HFFc6 (cell line): ENCODE measurements at regions not wholly inside any gene's neighbourhood (a gene's known extent, or its start where the extent isn't known, plus 50 kb on each side); places are given as distances from the start of the nearest gene placed in this dataset.

Source experiments
- DNase-seq: peaks from one replicate; pipeline ENCODE4 v3.0.0-alpha.2; 2018
- H3K27ac Mint-ChIP-seq: 2 replicates; pipeline ENCODE4 v1.8.0; 2020; ENCODE audit warnings: mild to moderate bottlenecking, mixed read lengths
- H3K27me3 Mint-ChIP-seq: 2 replicates; pipeline ENCODE4 v1.8.0; 2021; ENCODE audit warnings: mild to moderate bottlenecking, moderate library complexity, mixed read lengths; ENCODE audit not compliant: insufficient read depth
- H3K36me3 Mint-ChIP-seq: 2 replicates; pipeline ENCODE4 v1.8.0; 2021; ENCODE audit warnings: low read depth, mixed read lengths
- H3K4me1 Mint-ChIP-seq: 2 replicates; pipeline ENCODE4 v1.8.0; 2020; ENCODE audit warnings: low read depth, mixed read lengths
- H3K4me3 Mint-ChIP-seq: 2 replicates; pipeline ENCODE4 v1.8.0; 2020; ENCODE audit warnings: mild to moderate bottlenecking, moderate library complexity, mixed read lengths
- H3K9me3 Mint-ChIP-seq: 2 replicates; pipeline ENCODE4 v1.8.0; 2020; ENCODE audit warnings: mild to moderate bottlenecking, mixed read lengths
- TF ChIP-seq, protein P1 (sequence below): fragments of 200-600 bp; sonication (generic); IDR thresholded peaks from 2 replicates; pipeline ENCODE4 v1.5.0; 2021; ENCODE audit warnings: antibody characterized with exemption, mild to moderate bottlenecking

DNA sequence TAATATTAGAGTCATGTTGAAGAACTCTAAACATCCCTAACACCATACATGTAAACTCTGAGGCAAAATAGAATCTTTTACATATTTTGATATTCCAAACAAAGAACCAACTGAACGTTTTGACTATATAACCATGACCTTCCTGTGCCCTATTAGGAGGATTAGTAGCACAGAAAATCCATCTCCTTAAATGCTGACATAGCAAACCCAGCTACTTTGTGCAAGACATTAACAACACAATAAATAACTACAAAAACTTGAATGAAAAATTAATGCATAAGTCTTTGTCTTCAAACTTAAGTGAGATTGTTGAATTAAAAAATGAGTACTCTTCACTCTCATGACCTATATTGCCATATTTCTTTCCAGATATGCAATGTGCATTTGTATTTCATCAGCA is 450.0 kb upstream of the PDZRN3 start:
- DNase-seq = no peak
- H3K9me3 Mint-ChIP-seq = no peaks in the 10 kb centered on the region
- H3K4me3 Mint-ChIP-seq = no peak overlapping the region
- TF ChIP-seq, protein P1, sequence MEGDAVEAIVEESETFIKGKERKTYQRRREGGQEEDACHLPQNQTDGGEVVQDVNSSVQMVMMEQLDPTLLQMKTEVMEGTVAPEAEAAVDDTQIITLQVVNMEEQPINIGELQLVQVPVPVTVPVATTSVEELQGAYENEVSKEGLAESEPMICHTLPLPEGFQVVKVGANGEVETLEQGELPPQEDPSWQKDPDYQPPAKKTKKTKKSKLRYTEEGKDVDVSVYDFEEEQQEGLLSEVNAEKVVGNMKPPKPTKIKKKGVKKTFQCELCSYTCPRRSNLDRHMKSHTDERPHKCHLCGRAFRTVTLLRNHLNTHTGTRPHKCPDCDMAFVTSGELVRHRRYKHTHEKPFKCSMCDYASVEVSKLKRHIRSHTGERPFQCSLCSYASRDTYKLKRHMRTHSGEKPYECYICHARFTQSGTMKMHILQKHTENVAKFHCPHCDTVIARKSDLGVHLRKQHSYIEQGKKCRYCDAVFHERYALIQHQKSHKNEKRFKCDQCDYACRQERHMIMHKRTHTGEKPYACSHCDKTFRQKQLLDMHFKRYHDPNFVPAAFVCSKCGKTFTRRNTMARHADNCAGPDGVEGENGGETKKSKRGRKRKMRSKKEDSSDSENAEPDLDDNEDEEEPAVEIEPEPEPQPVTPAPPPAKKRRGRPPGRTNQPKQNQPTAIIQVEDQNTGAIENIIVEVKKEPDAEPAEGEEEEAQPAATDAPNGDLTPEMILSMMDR = no peak
- no peak overlapping the region for H3K27ac Mint-ChIP-seq
- H3K4me1 Mint-ChIP-seq = no peaks in the 10 kb centered on the region
- H3K36me3 Mint-ChIP-seq = no peaks in the 10 kb centered on the region
- H3K27me3 Mint-ChIP-seq = peaks cover 1% of the 10 kb centered on the region

DNA sequence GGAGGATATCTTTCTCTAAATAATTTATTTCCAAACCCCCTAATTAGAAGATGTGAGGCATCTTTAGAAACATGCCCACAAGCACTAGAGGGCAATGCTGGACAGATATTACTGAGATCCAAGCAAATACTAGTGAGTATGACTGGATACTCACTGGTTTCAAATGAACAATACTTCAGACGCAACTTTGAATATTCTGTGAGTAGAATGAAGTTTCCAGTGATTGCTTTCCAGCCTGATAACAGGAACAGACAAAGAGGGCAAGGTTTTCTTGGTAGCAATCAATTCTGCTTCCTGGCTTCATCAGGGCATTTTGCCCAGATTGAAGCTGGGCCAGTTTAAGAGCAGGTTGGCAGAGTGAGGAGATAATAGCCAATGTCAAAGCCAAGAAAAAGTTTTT is 442.6 kb upstream of the PDZRN3 start:
- DNase-seq = peak; percentile 43
- H3K4me1 Mint-ChIP-seq = no peaks in the 10 kb centered on the region
- H3K27me3 Mint-ChIP-seq = peaks cover 4% of the 10 kb centered on the region
- TF ChIP-seq, protein P1 = peak; percentile 66
- H3K4me3 Mint-ChIP-seq = no peak overlapping the region
- H3K27ac Mint-ChIP-seq = no peak overlapping the region
- no peaks in the 10 kb centered on the region for H3K9me3 Mint-ChIP-seq
- no peaks in the 10 kb centered on the region for H3K36me3 Mint-ChIP-seq

DNA sequence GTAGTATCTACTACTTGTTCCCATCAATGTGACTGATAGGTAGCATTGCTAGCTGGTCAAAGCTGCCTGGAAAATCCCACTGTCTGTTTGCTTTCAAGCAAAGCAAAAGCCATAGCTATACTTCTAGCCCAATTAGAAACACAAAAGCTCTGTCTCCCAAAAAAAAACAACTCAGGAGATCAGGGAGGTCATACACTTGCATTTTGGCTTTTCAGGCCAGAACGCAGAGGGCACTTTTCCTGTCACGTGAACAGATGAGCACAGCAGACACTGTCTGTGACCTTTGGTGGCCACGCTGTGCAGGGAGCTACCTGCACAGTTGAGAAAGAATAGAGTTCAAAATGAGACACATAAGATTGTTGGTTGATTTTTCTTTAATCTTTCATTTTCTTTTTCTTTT is 441.7 kb upstream of the PDZRN3 start:
- H3K4me3 Mint-ChIP-seq = no peak overlapping the region
- H3K27ac Mint-ChIP-seq = no peak overlapping the region
- TF ChIP-seq, protein P1 = no peak
- H3K9me3 Mint-ChIP-seq = no peaks in the 10 kb centered on the region
- H3K27me3 Mint-ChIP-seq = peaks cover 4% of the 10 kb centered on the region
- H3K4me1 Mint-ChIP-seq = no peaks in the 10 kb centered on the region
- no peak for DNase-seq
- H3K36me3 Mint-ChIP-seq = no peaks in the 10 kb centered on the region

DNA sequence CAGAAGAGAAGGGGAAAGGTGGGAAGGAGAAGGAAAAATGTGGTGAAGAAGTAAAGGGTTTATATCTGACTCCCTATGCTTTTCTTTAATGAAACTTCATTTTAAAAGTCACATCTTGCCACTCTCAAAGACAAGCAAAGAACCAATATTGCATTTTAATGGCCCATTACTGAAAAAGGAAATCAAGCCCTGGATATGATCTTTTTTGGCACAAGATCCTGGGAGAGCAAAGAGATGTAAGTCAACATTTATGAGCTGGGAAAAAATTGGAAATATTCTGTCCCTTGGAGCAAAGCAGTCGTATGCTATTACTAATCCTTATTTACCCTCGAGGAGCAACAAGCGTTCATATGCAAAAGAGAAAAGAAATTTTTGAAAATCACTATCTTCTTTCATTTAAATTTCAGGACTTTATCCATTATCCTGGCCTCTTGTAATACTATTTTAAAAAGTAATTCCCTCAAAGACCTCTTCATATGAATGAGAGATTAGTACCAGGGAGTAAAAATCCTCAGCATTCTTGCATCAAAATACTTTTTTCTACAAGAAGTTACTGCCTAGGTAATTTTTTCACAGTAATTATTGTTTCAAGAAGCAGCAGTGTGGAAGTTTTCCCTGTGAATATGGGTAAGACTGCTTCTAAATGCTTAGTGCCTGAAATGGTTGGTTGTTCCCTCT is 435.3 kb upstream of the PDZRN3 start:
- TF ChIP-seq, protein P1 = no peak
- Mint-ChIP-seq H3K9me3 (no peaks in the 10 kb centered on the region), H3K36me3 (no peaks in the 10 kb centered on the region)

DNA sequence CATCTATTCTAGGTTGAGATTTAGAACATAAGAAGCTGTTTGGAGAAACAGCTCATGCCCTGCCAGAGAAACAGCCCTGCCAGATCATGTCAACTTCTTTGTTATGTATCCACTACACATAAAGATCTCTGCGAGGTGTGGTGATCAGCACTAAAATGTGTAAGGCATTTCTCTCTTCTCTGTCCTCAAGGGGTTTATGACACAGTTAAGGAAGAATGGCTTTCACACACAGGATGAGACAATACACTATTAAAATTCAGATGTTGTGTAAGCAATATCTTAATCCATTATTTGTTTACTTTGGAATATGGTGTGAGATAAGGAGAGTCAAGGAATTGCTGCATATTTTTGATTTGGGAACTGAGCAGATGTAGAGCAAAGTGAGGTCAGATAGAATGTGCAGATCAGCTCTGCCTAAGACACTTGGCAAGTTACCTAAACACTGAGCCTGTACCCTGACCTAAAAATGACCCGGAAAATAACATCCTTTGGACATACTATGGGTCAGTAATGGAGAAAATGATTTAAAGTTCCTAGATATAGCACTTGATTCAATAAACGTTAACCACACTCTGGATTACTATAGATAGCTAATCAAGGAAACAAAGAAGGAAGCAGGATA is 434.7 kb upstream of the PDZRN3 start:
- H3K27ac Mint-ChIP-seq = no peak overlapping the region
- H3K27me3 Mint-ChIP-seq = peaks cover 4% of the 10 kb centered on the region
- H3K4me3 Mint-ChIP-seq = no peak overlapping the region
- H3K4me1 Mint-ChIP-seq = no peaks in the 10 kb centered on the region
- TF ChIP-seq, protein P1 = no peak
- no peaks in the 10 kb centered on the region for H3K9me3 Mint-ChIP-seq
- no peaks in the 10 kb centered on the region for H3K36me3 Mint-ChIP-seq
- no peak for DNase-seq

More for the DNA sequence above, 435.3 kb upstream of the PDZRN3 start:
- no peak overlapping the region for H3K27ac Mint-ChIP-seq
- no peaks in the 10 kb centered on the region for H3K4me1 Mint-ChIP-seq
- peaks cover 4% of the 10 kb centered on the region for H3K27me3 Mint-ChIP-seq
- no peak overlapping the region for H3K4me3 Mint-ChIP-seq
- DNase-seq = no peak
